HEK293 (cell line): ENCODE measurements at regions not wholly inside any gene's neighbourhood (a gene's known extent, or its start where the extent isn't known, plus 50 kb on each side); places are given as distances from the start of the nearest gene placed in this dataset.

Experiments used
- CTCF ChIP-seq: fragments of 450-650 bp; formaldehyde crosslinking; IDR thresholded peaks from 2 replicates; pipeline ENCODE4 v1.5.1; 2016; ENCODE audit warnings: missing biosample characterization, missing genetic modification characterization
- ZNF544 ChIP-seq: fragments of 450-650 bp; formaldehyde crosslinking; IDR thresholded peaks from 2 replicates; pipeline ENCODE4 v1.5.0; 2017; ENCODE audit warnings: missing biosample characterization, missing genetic modification characterization
- ZNF76 ChIP-seq: fragments of 450-650 bp; formaldehyde crosslinking; IDR thresholded peaks from 2 replicates; pipeline ENCODE4; 2016; ENCODE audit warnings: low read depth, missing biosample characterization, missing genetic modification characterization, borderline replicate concordance

- no peak for TF ChIP-seq ZNF544 (tag by site-specific recombination)
- no peak for TF ChIP-seq CTCF (tag by site-specific recombination)
- no peak for TF ChIP-seq ZNF76 (tag by site-specific recombination)
Measured at GRCh38 chrX:69280933-69281332, 115.7 kb upstream of the PJA1 start.
